Body of pancreas (tissue), 4 donors: ENCODE measurements at regions not wholly inside any gene's neighbourhood (a gene's known extent, or its start where the extent isn't known, plus 50 kb on each side); places are given as distances from the start of the nearest gene placed in this dataset.

ENCODE experiments used
- CTCF ChIP-seq, 7 experiments: fragments of 450-650 bp in 4 of 7; fragments of 200-600 bp in 3 of 7; sonication (generic) in 3 of 7; IDR thresholded peaks; one replicate each; pipeline ENCODE4 v1.5.1; 2016 to 2019; ENCODE audit warnings: antibody characterized with exemption in 7 of 7
- POLR2A ChIP-seq, 3 donors: fragments of 450-650 bp; IDR thresholded peaks; one replicate each; pipeline ENCODE4 v1.6.1; 2016; ENCODE audit warnings: antibody characterized with exemption in 3 of 3, mild to moderate bottlenecking in 2 of 3

GRCh38 chr13:29947839-29948238, 97.4 kb upstream of the UBL3 start:
- no peak for TF ChIP-seq CTCF (IDR thresholded peaks at IDR 0.05)
- TF ChIP-seq POLR2A (IDR thresholded peaks at IDR 0.05): no peak
